MG63 (cell line): ENCODE measurements at regions not wholly inside any gene's neighbourhood (a gene's known extent, or its start where the extent isn't known, plus 50 kb on each side); places are given as distances from the start of the nearest gene placed in this dataset.
"Not testable (repeated sequence)": the region's sequence is repeated elsewhere in the genome, so short reads cannot be mapped to it uniquely, and the experiment has no call there.

Experiments used
- DNase-seq: peaks from one replicate; pipeline ENCODE4 v3.0.0-alpha.2; 2020
- H3K27me3 ChIP-seq: fragments of 250-450 bp; sonication (Bioruptor Pico); 2 replicates; pipeline ENCODE4 v1.5.1; 2020; ENCODE audit warnings: mild to moderate bottlenecking, moderate library complexity
- H3K36me3 ChIP-seq: fragments of 250-450 bp; sonication (Bioruptor Pico); 2 replicates; pipeline ENCODE4 v1.5.1; 2020; ENCODE audit warnings: mild to moderate bottlenecking, moderate library complexity
- H3K4me3 ChIP-seq: fragments of 250-450 bp; sonication (Bioruptor Pico); 2 replicates; pipeline ENCODE4 v1.5.1; 2020; ENCODE audit warnings: mild to moderate bottlenecking, moderate library complexity
- H3K9me3 ChIP-seq: fragments of 250-450 bp; sonication (Bioruptor Pico); 2 replicates; pipeline ENCODE4 v1.5.1; 2020; ENCODE audit warnings: mild to moderate bottlenecking, moderate library complexity

GRCh38 chr21:34282223-34282622, 81.6 kb upstream of the KCNE2 start:
- H3K9me3 ChIP-seq, result no peaks in the 10 kb centered on the region
- no peaks in the 10 kb centered on the region for H3K27me3 ChIP-seq
- no peak overlapping the region for H3K4me3 ChIP-seq
- no peaks in the 10 kb centered on the region for H3K36me3 ChIP-seq
- no peak for DNase-seq

- H3K4me3 ChIP-seq, result no peak overlapping the region
- no peaks in the 10 kb centered on the region for H3K27me3 ChIP-seq
- no peaks in the 10 kb centered on the region for H3K36me3 ChIP-seq
- no peaks in the 10 kb centered on the region for H3K9me3 ChIP-seq
- DNase-seq, result no peak
Measured at GRCh38 chr21:34284666-34285065, 79.1 kb upstream of the KCNE2 start.

GRCh38 chr21:34288042-34288441, 75.8 kb upstream of the KCNE2 start:
- not testable (repeated sequence) for H3K27me3 ChIP-seq, DNase-seq, H3K36me3 ChIP-seq, H3K9me3 ChIP-seq, H3K4me3 ChIP-seq

GRCh38 chr21:34289856-34290255, 74.0 kb upstream of the KCNE2 start:
- Histone ChIP-seq H3K36me3 (no peaks in the 10 kb centered on the region), H3K27me3 (no peaks in the 10 kb centered on the region), H3K4me3 (no peak overlapping the region), H3K9me3 (no peaks in the 10 kb centered on the region)
- no peak for DNase-seq

GRCh38 chr21:34296878-34297277, 66.9 kb upstream of the KCNE2 start:
- no peak overlapping the region for H3K4me3 ChIP-seq
- H3K9me3 ChIP-seq, result no peaks in the 10 kb centered on the region
- DNase-seq, result no peak
- H3K27me3 ChIP-seq, result no peaks in the 10 kb centered on the region
- no peaks in the 10 kb centered on the region for H3K36me3 ChIP-seq

GRCh38 chr21:34298534-34299167, 65.2 kb upstream of the KCNE2 start:
- no peaks in the 10 kb centered on the region for H3K9me3 ChIP-seq
- H3K4me3 ChIP-seq, result no peak overlapping the region
- H3K27me3 ChIP-seq, result no peaks in the 10 kb centered on the region
- no peak for DNase-seq
- H3K36me3 ChIP-seq, result no peaks in the 10 kb centered on the region

GRCh38 chr21:34299168-34299539, 64.7 kb upstream of the KCNE2 start:
- Histone ChIP-seq H3K27me3 (no peaks in the 10 kb centered on the region), H3K9me3 (no peaks in the 10 kb centered on the region), H3K36me3 (no peaks in the 10 kb centered on the region), H3K4me3 (no peak overlapping the region)
- no peak for DNase-seq

GRCh38 chr21:34302521-34302920, 61.3 kb upstream of the KCNE2 start:
- DNase-seq, result no peak
- Histone ChIP-seq H3K27me3 (no peaks in the 10 kb centered on the region), H3K4me3 (no peak overlapping the region), H3K9me3 (no peaks in the 10 kb centered on the region), H3K36me3 (no peaks in the 10 kb centered on the region)

- H3K4me3 ChIP-seq, result no peak overlapping the region
- H3K27me3 ChIP-seq, result no peaks in the 10 kb centered on the region
- H3K9me3 ChIP-seq, result no peaks in the 10 kb centered on the region
- DNase-seq, result no peak
- H3K36me3 ChIP-seq, result no peaks in the 10 kb centered on the region
Measured at GRCh38 chr21:34305605-34306604, 57.9 kb upstream of the KCNE2 start.

GRCh38 chr21:34307991-34308532, 55.7 kb upstream of the KCNE2 start:
- Histone ChIP-seq H3K36me3 (no peaks in the 10 kb centered on the region), H3K27me3 (no peaks in the 10 kb centered on the region), H3K9me3 (no peaks in the 10 kb centered on the region), H3K4me3 (no peak overlapping the region)
- no peak for DNase-seq

- Histone ChIP-seq H3K9me3 (no peaks in the 10 kb centered on the region), H3K36me3 (no peaks in the 10 kb centered on the region), H3K27me3 (no peaks in the 10 kb centered on the region), H3K4me3 (no peak overlapping the region)
- DNase-seq, result no peak
Measured at GRCh38 chr21:34311561-34312330, 52.1 kb upstream of the KCNE2 start.

GRCh38 chr21:34313116-34313515, 50.7 kb upstream of the KCNE2 start:
- H3K4me3 ChIP-seq, result no peak overlapping the region
- H3K27me3 ChIP-seq, result no peaks in the 10 kb centered on the region
- no peaks in the 10 kb centered on the region for H3K9me3 ChIP-seq
- no peaks in the 10 kb centered on the region for H3K36me3 ChIP-seq
- DNase-seq, result no peak
